SU-DHL-6 (cell line): ENCODE measurements at regions not wholly inside any gene's neighbourhood (a gene's known extent, or its start where the extent isn't known, plus 50 kb on each side); places are given as distances from the start of the nearest gene placed in this dataset.

Experiments
- H2AFZ ChIP-seq: fragments of 200-600 bp; sonication (generic); 2 replicates; pipeline ENCODE4 v1.6.1; 2014; ENCODE audit warnings: low read depth, mild to moderate bottlenecking, moderate library complexity, mixed read lengths, antibody characterized with exemption, low read length; ENCODE audit not compliant: severe bottlenecking
- H3F3A ChIP-seq: fragments of 200-600 bp; shearing (Covaris generic); 2 replicates; pipeline ENCODE4 v1.6.0; 2016; ENCODE audit warnings: antibody characterized with exemption, mild to moderate bottlenecking; ENCODE audit not compliant: insufficient read depth
- H3K27ac ChIP-seq: fragments of 200-600 bp; sonication (generic); 2 replicates; pipeline ENCODE4 v1.5.1; 2016; ENCODE audit warnings: low read depth, mild to moderate bottlenecking, low read length, moderate library complexity, mixed read lengths
- H3K27me3 ChIP-seq: fragments of 200-600 bp; sonication (generic), shearing (Covaris generic); 2 replicates; pipeline ENCODE4 v1.6.0; 2014; ENCODE audit warnings: mild to moderate bottlenecking, low read length
- H3K36me3 ChIP-seq: fragments of 200-600 bp; sonication (generic); 2 replicates; pipeline ENCODE4 v1.6.1; 2014; ENCODE audit warnings: mild to moderate bottlenecking, low read length, mixed read lengths
- H3K4me2 ChIP-seq: fragments of 300-600, 200-600 bp; shearing (Covaris generic), sonication (generic); 2 replicates; pipeline ENCODE4 v1.6.0; 2014; ENCODE audit warnings: low read length, low read depth, mild to moderate bottlenecking; ENCODE audit not compliant: poor library complexity, severe bottlenecking
- H3K4me3 ChIP-seq: fragments of 200-600 bp; sonication (generic); 2 replicates; pipeline ENCODE4 v1.5.1; 2014; ENCODE audit warnings: antibody characterized with exemption, low read length, mild to moderate bottlenecking, mixed read lengths; ENCODE audit not compliant: insufficient read depth, poor library complexity, severe bottlenecking
- H3K79me2 ChIP-seq: fragments of 200-600 bp; sonication (generic); 2 replicates; pipeline ENCODE4 v1.6.1; 2014; ENCODE audit warnings: mild to moderate bottlenecking, low read length, moderate library complexity; ENCODE audit not compliant: insufficient read depth
- H3K9ac ChIP-seq: fragments of 200-600 bp; sonication (generic); 2 replicates; pipeline ENCODE4 v1.7.0; 2014; ENCODE audit warnings: mild to moderate bottlenecking, low read length
- H3K9me2 ChIP-seq: fragments of 200-600 bp; sonication (generic); replicated peaks from 2 replicates; pipeline ENCODE4 v1.6.1; 2014; ENCODE audit warnings: low read length; ENCODE audit not compliant: insufficient read depth
- H3K9me3 ChIP-seq: fragments of 200-600 bp; sonication (generic); 2 replicates; pipeline ENCODE4 v1.6.1; 2014; ENCODE audit warnings: low read length, mixed read lengths; ENCODE audit not compliant: insufficient read depth
- H4K20me1 ChIP-seq: fragments of 200-600 bp; sonication (generic); 2 replicates; pipeline ENCODE4 v1.6.1; 2014; ENCODE audit warnings: low read depth, mild to moderate bottlenecking, antibody characterized with exemption, low read length, moderate library complexity, mixed read lengths
- CTCF ChIP-seq: fragments of 200-600 bp; sonication (generic); IDR thresholded peaks from one replicate; pipeline ENCODE4 v1.5.1; 2017; ENCODE audit warnings: antibody characterized with exemption, mild to moderate bottlenecking, low read length, moderate library complexity; ENCODE audit not compliant: insufficient read depth, poor library complexity, severe bottlenecking
- EZH2phosphoT487 ChIP-seq: fragments of 200-600 bp; sonication (generic), shearing (Covaris generic); conservative IDR thresholded peaks from 2 replicates; pipeline ENCODE4 v1.6.1; 2018; ENCODE audit warnings: mild to moderate bottlenecking, antibody characterized with exemption, low read length, moderate library complexity, mixed read lengths

GRCh38 chr4:180650273-180650672, 1592.9 kb upstream of the TENM3 start:
- no peak overlapping the region for H3K4me2 ChIP-seq
- no peaks in the 10 kb centered on the region for H3F3A ChIP-seq
- no peak overlapping the region for H3K9ac ChIP-seq
- H3K27me3 ChIP-seq = no peaks in the 10 kb centered on the region
- TF ChIP-seq EZH2phosphoT487 = no peak
- no peak for TF ChIP-seq CTCF
- H3K9me2 ChIP-seq = no peaks in the 10 kb centered on the region
- H4K20me1 ChIP-seq = no peaks in the 10 kb centered on the region
- H3K27ac ChIP-seq = no peak overlapping the region
- no peak overlapping the region for H3K4me3 ChIP-seq
- no peaks in the 10 kb centered on the region for H3K36me3 ChIP-seq
- H3K79me2 ChIP-seq = no peaks in the 10 kb centered on the region
- H3K9me3 ChIP-seq = no peaks in the 10 kb centered on the region
- no peak overlapping the region for H2AFZ ChIP-seq

- no peaks in the 10 kb centered on the region for H3K9me2 ChIP-seq
- no peak overlapping the region for H3K27ac ChIP-seq
- H3F3A ChIP-seq = no peaks in the 10 kb centered on the region
- no peak overlapping the region for H3K9ac ChIP-seq
- no peak overlapping the region for H2AFZ ChIP-seq
- H3K27me3 ChIP-seq = no peaks in the 10 kb centered on the region
- no peaks in the 10 kb centered on the region for H3K9me3 ChIP-seq
- H3K4me2 ChIP-seq = no peak overlapping the region
- H3K36me3 ChIP-seq = no peaks in the 10 kb centered on the region
- H3K4me3 ChIP-seq = no peak overlapping the region
- no peaks in the 10 kb centered on the region for H4K20me1 ChIP-seq
- TF ChIP-seq EZH2phosphoT487 = no peak
- TF ChIP-seq CTCF = no peak
- no peaks in the 10 kb centered on the region for H3K79me2 ChIP-seq
Measured at GRCh38 chr4:180652533-180652932, 1590.7 kb upstream of the TENM3 start.

- Histone ChIP-seq H3K79me2 (no peaks in the 10 kb centered on the region), H2AFZ (no peak overlapping the region)
Measured at GRCh38 chr4:180655886-180656285, 1587.3 kb upstream of the TENM3 start.

More at GRCh38 chr4:180655886-180656285, 1587.3 kb upstream of the TENM3 start:
- H3K9me2 ChIP-seq = no peaks in the 10 kb centered on the region
- H3K27ac ChIP-seq = no peak overlapping the region
- no peaks in the 10 kb centered on the region for H4K20me1 ChIP-seq
- TF ChIP-seq CTCF (no peak), EZH2phosphoT487 (no peak)
- no peaks in the 10 kb centered on the region for H3K36me3 ChIP-seq
- no peak overlapping the region for H3K4me2 ChIP-seq
- H3K4me3 ChIP-seq = no peak overlapping the region
- no peaks in the 10 kb centered on the region for H3K9me3 ChIP-seq
- no peak overlapping the region for H3K9ac ChIP-seq
- H3F3A ChIP-seq = no peaks in the 10 kb centered on the region
- H3K27me3 ChIP-seq = no peaks in the 10 kb centered on the region
